Progenitor cell of endocrine pancreas (in vitro differentiated cells): ENCODE measurements at regions not wholly inside any gene's neighbourhood (a gene's known extent, or its start where the extent isn't known, plus 50 kb on each side); places are given as distances from the start of the nearest gene placed in this dataset.

Experiments used
- DNase-seq: peaks from one replicate; pipeline ENCODE4 v3.0.0; 2021; ENCODE audit warnings: low spot score; ENCODE audit not compliant: unreplicated experiment
- H3K27ac Mint-ChIP-seq: 2 replicates; pipeline ENCODE4 v1.8.0; 2021; ENCODE audit warnings: mild to moderate bottlenecking, moderate library complexity, mixed read lengths
- H3K27me3 Mint-ChIP-seq: 2 replicates; pipeline ENCODE4 v1.8.0; 2021; ENCODE audit warnings: mixed read lengths
- H3K36me3 Mint-ChIP-seq: 2 replicates; pipeline ENCODE4 v1.8.0; 2022; ENCODE audit warnings: mixed read lengths; ENCODE audit not compliant: insufficient read depth
- H3K4me1 Mint-ChIP-seq: 2 replicates; pipeline ENCODE4 v1.8.0; 2021; ENCODE audit warnings: low read depth, mixed read lengths
- H3K4me3 Mint-ChIP-seq: 2 replicates; pipeline ENCODE4 v1.8.0; 2021; ENCODE audit warnings: low read depth, mild to moderate bottlenecking, moderate library complexity, mixed read lengths
- H3K9me3 Mint-ChIP-seq: 2 replicates; pipeline ENCODE4 v1.8.0; 2021; ENCODE audit warnings: low read depth, mixed read lengths
- CTCF ChIP-seq: fragments of 200-600 bp; sonication (generic); IDR thresholded peaks from one replicate; pipeline ENCODE4 v1.5.0; 2021; ENCODE audit warnings: antibody characterized with exemption, mild to moderate bottlenecking; ENCODE audit not compliant: unreplicated experiment

- H3K4me3 Mint-ChIP-seq: no peak overlapping the region
- H3K27ac Mint-ChIP-seq: no peak overlapping the region
- peaks cover under 1% of the 10 kb centered on the region for H3K36me3 Mint-ChIP-seq
- no peaks in the 10 kb centered on the region for H3K4me1 Mint-ChIP-seq
- peaks cover 30% of the 10 kb centered on the region for H3K9me3 Mint-ChIP-seq
- no peaks in the 10 kb centered on the region for H3K27me3 Mint-ChIP-seq
- no peak for TF ChIP-seq CTCF
- no peak for DNase-seq
Observed at GRCh38 chr4:72828864-72829263, 240.7 kb downstream of the COX18 start.

- no peak overlapping the region for H3K4me3 Mint-ChIP-seq
- no peaks in the 10 kb centered on the region for H3K36me3 Mint-ChIP-seq
- no peak for DNase-seq
- no peak for TF ChIP-seq CTCF
- no peaks in the 10 kb centered on the region for H3K4me1 Mint-ChIP-seq
- no peaks in the 10 kb centered on the region for H3K27me3 Mint-ChIP-seq
- no peak overlapping the region for H3K27ac Mint-ChIP-seq
- H3K9me3 Mint-ChIP-seq: peaks cover 29% of the 10 kb centered on the region
Observed at GRCh38 chr4:72827968-72828367, 241.5 kb downstream of the COX18 start.

GRCh38 chr4:72820107-72820506 is 249.4 kb downstream of the COX18 start:
- H3K27me3 Mint-ChIP-seq: no peaks in the 10 kb centered on the region
- no peak overlapping the region for H3K4me3 Mint-ChIP-seq
- no peak overlapping the region for H3K27ac Mint-ChIP-seq
- H3K36me3 Mint-ChIP-seq: no peaks in the 10 kb centered on the region
- no peaks in the 10 kb centered on the region for H3K4me1 Mint-ChIP-seq
- no peak for DNase-seq
- no peak for TF ChIP-seq CTCF
- H3K9me3 Mint-ChIP-seq: peaks cover 3% of the 10 kb centered on the region

GRCh38 chr4:72817012-72817411 is 248.0 kb upstream of the ADAMTS3 start:
- no peak overlapping the region for H3K4me3 Mint-ChIP-seq
- H3K4me1 Mint-ChIP-seq: no peaks in the 10 kb centered on the region
- no peak overlapping the region for H3K27ac Mint-ChIP-seq
- DNase-seq: no peak
- no peaks in the 10 kb centered on the region for H3K9me3 Mint-ChIP-seq
- TF ChIP-seq CTCF: no peak
- no peaks in the 10 kb centered on the region for H3K36me3 Mint-ChIP-seq
- no peaks in the 10 kb centered on the region for H3K27me3 Mint-ChIP-seq

GRCh38 chr4:72814241-72814640 is 245.2 kb upstream of the ADAMTS3 start:
- Mint-ChIP-seq H3K27ac (no peak overlapping the region), H3K4me3 (no peak overlapping the region), H3K9me3 (no peaks in the 10 kb centered on the region), H3K36me3 (no peaks in the 10 kb centered on the region), H3K27me3 (no peaks in the 10 kb centered on the region), H3K4me1 (no peaks in the 10 kb centered on the region)
- TF ChIP-seq CTCF: no peak
- no peak for DNase-seq

- H3K9me3 Mint-ChIP-seq: no peaks in the 10 kb centered on the region
Observed at GRCh38 chr4:72809208-72809607, 240.2 kb upstream of the ADAMTS3 start.

More at GRCh38 chr4:72809208-72809607, 240.2 kb upstream of the ADAMTS3 start:
- Mint-ChIP-seq H3K4me1 (no peaks in the 10 kb centered on the region), H3K27ac (no peak overlapping the region), H3K36me3 (no peaks in the 10 kb centered on the region), H3K27me3 (no peaks in the 10 kb centered on the region), H3K4me3 (no peak overlapping the region)
- DNase-seq: no peak
- no peak for TF ChIP-seq CTCF
